K562 (cell line): ENCODE measurements at regions not wholly inside any gene's neighbourhood (a gene's known extent, or its start where the extent isn't known, plus 50 kb on each side); places are given as distances from the start of the nearest gene placed in this dataset.

Experiments
- ATAC-seq: fragments of 200-7000 bp; cut with Tn5 transposase; 3 replicates; pipeline ENCODE4 v1.9.1; 2020; ENCODE audit warnings: moderate library complexity
- BruUV-seq: library from RNA; stranded (reverse); fragments of 400-500 nt; replicated peaks from 2 replicates; lab custom pipeline; 2021; lab: Mats Ljungman, UMichigan
- CTCF ChIA-PET: fragments of 300-600 bp; formaldehyde crosslinking; extraction: SDS; loops from one replicate; lab custom pipeline; 2021; ENCODE audit warnings: low intra/inter-chr PET ratio; lab: Yijun Ruan, JAX
- POLR2A ChIA-PET: fragments of 300-600, 350-650 bp; sonication (Branson Sonifier 250); formaldehyde crosslinking; extraction: SDS; loops from one replicate; lab custom pipeline; 2021; ENCODE audit warnings: antibody characterized with exemption, inconsistent platforms; lab: Yijun Ruan, JAX
- DNase-seq, 4 experiments: peaks; one replicate each; pipeline versions ENCODE4 v3.0.0 to v3.0.0-alpha.2; 2011 to 2018; ENCODE audit warnings: low spot score in 3 of 4, mixed read lengths in 3 of 4; ENCODE audit errors: extremely low read depth in 1 of 4
- FAIRE-seq: peaks from 2 replicates; lab custom pipeline; 2011; peaks lifted over from hg19 to GRCh38; lab: Jason Lieb, UNC
- H2AFZ ChIP-seq: 2 replicates; pipeline ENCODE4 v1.6.0; 2011; ENCODE audit warnings: low read depth, low read length, control low read depth, inconsistent platforms
- H3K27ac ChIP-seq: fragments of 200-600 bp; 3 replicates; pipeline ENCODE4 v1.8.0; 2011; ENCODE audit warnings: low read depth, mild to moderate bottlenecking, control low read depth, inconsistent platforms, low read length, moderate library complexity, mixed read lengths; ENCODE audit errors: extremely low read depth
- H3K27me3 ChIP-seq, 2 experiments: fragments of 300-600 bp in 1 of 2; 2 replicates in 1 of 2; 3 replicates in 1 of 2; pipeline versions ENCODE4 v1.6.0 to v1.8.0; 2011; ENCODE audit warnings: inconsistent platforms in 2 of 2, low read length in 2 of 2, mild to moderate bottlenecking in 1 of 2, mixed read lengths in 1 of 2, moderate library complexity in 1 of 2; ENCODE audit not compliant: control insufficient read depth in 2 of 2, insufficient read depth in 2 of 2
- H3K36me3 ChIP-seq: fragments of 300-600 bp; 3 replicates; pipeline ENCODE4 v1.8.0; 2011; ENCODE audit warnings: mild to moderate bottlenecking, low read length, inconsistent platforms; ENCODE audit not compliant: control insufficient read depth, insufficient read depth
- H3K4me1 ChIP-seq, 2 experiments: fragments of 200-600 bp in 1 of 2; replicated peaks in 1 of 2; 2 replicates in 1 of 2; 3 replicates in 1 of 2; pipeline versions ENCODE4 v1.5.1 to v1.8.0; 2011; ENCODE audit warnings: inconsistent platforms in 2 of 2, low read length in 2 of 2, mild to moderate bottlenecking in 1 of 2, mixed read lengths in 1 of 2, moderate library complexity in 1 of 2; ENCODE audit not compliant: control insufficient read depth in 2 of 2, insufficient read depth in 2 of 2
- H3K4me2 ChIP-seq: 2 replicates; pipeline ENCODE4 v1.6.1; 2011; ENCODE audit warnings: low read length, control low read depth, inconsistent platforms, mixed read lengths; ENCODE audit not compliant: insufficient read depth
- H3K4me3 ChIP-seq: fragments of 200-600 bp; sonication (generic), shearing (Covaris generic); 2 replicates; pipeline ENCODE4 v1.5.1; 2016; ENCODE audit warnings: control low read depth, inconsistent platforms
- H3K79me2 ChIP-seq: fragments of 200-600 bp; 3 replicates; pipeline ENCODE4 v1.8.0; 2011; ENCODE audit warnings: low read length, inconsistent platforms; ENCODE audit not compliant: control insufficient read depth, insufficient read depth
- H3K9ac ChIP-seq, 2 experiments: 2 replicates each; pipeline versions ENCODE4 v1.6.0 to v1.6.1; 2011; ENCODE audit warnings: low read depth in 2 of 2, low read length in 2 of 2, control low read depth in 1 of 2, inconsistent platforms in 1 of 2, mild to moderate bottlenecking in 1 of 2, mixed read lengths in 1 of 2; ENCODE audit not compliant: insufficient read depth in 1 of 2
- H3K9me1 ChIP-seq: one replicate; pipeline ENCODE4 v1.6.0; 2011; ENCODE audit warnings: inconsistent platforms, mild to moderate bottlenecking, low read length, moderate library complexity; ENCODE audit not compliant: control insufficient read depth, insufficient read depth
- H3K9me3 ChIP-seq: replicated peaks from 2 replicates; pipeline ENCODE4 v1.5.1; 2011; ENCODE audit warnings: low read depth, low read length, inconsistent platforms; ENCODE audit not compliant: control insufficient read depth, insufficient read depth
- H4K20me1 ChIP-seq: replicated peaks from 2 replicates; pipeline ENCODE4 v1.6.1; 2011; ENCODE audit warnings: low read length, inconsistent platforms, mixed read lengths; ENCODE audit not compliant: control insufficient read depth, insufficient read depth
- ADNP ChIP-seq: fragments of 200-800 bp; sonication (Bioruptor generic); IDR thresholded peaks from 2 replicates; pipeline ENCODE4 v1.6.1; 2016; ENCODE audit warnings: missing genetic modification characterization, missing compliant biosample characterization
- CBX5 ChIP-seq: IDR thresholded peaks from 2 replicates; pipeline ENCODE4 v1.6.1; 2014; ENCODE audit warnings: low read depth, borderline replicate concordance
- CREM ChIP-seq: IDR thresholded peaks from 2 replicates; pipeline ENCODE4 v1.6.1; 2014; ENCODE audit warnings: antibody characterized with exemption, low read depth
- EHMT2 ChIP-seq: fragments of 450-650 bp; IDR thresholded peaks from 2 replicates; pipeline ENCODE4 v1.6.1; 2018; ENCODE audit warnings: antibody characterized with exemption
- HCFC1 ChIP-seq: IDR thresholded peaks from 2 replicates; pipeline ENCODE4 v1.6.1; 2012; ENCODE audit warnings: low read depth, low read length, improper control_type of control experiment
- LEF1 ChIP-seq: fragments of 450-650 bp; IDR thresholded peaks from 2 replicates; pipeline ENCODE4 v1.6.1; 2016; ENCODE audit warnings: mild to moderate bottlenecking
- MAFG ChIP-seq: fragments of 450-650 bp; conservative IDR thresholded peaks from 2 replicates; pipeline ENCODE4 v1.6.1; 2016; ENCODE audit warnings: missing genetic modification characterization, missing compliant biosample characterization
- MECOM ChIP-seq: fragments of 250-450 bp; sonication (Bioruptor Pico); IDR thresholded peaks from 2 replicates; pipeline ENCODE4 v1.8.0; 2022; ENCODE audit warnings: inconsistent platforms
- MTA3 ChIP-seq: fragments of 450-650 bp; formaldehyde crosslinking; IDR thresholded peaks from 2 replicates; pipeline ENCODE4 v1.6.1; 2017; ENCODE audit warnings: mild to moderate bottlenecking, borderline replicate concordance
- POLR2AphosphoS5 ChIP-seq: IDR thresholded peaks from 2 replicates; pipeline ENCODE4 v1.6.1; 2011; ENCODE audit warnings: mild to moderate bottlenecking, low read depth, low read length, moderate library complexity; ENCODE audit not compliant: control insufficient read depth, insufficient read depth
- SREBF2 ChIP-seq: sonication (generic); formaldehyde crosslinking; IDR thresholded peaks from 2 replicates; pipeline ENCODE4 v1.4.0; 2020; ENCODE audit warnings: mild to moderate bottlenecking, missing genetic modification reagents
- SUPT5H ChIP-seq: fragments of 450-650 bp; IDR thresholded peaks from 2 replicates; pipeline ENCODE4 v1.6.1; 2016
- ZNF436 ChIP-seq: fragments of 250-450, 450-650 bp; sonication (Bioruptor Pico); formaldehyde crosslinking; IDR thresholded peaks from 2 replicates; pipeline ENCODE4 v1.7.0; 2020; ENCODE audit warnings: mild to moderate bottlenecking
- WGBS: fragments of 100-300 bp; shearing (Covaris generic); methylation state at CpG from one replicate; pipeline ENCODE4 v1.1.6; 2016; ENCODE audit warnings: low coverage, mixed read lengths; ENCODE audit not compliant: insufficient coverage; ENCODE audit errors: missing lambda C conversion rate; 5-methylcytosine and 5-hydroxymethylcytosine counted together
- in situ Hi-C: fragments of 300-500 bp; cut with MboI; formaldehyde crosslinking; loops from 4 replicates; pipeline ENCODE4 v1.15.0; 2018; ENCODE audit warnings: inconsistent platforms, mixed read lengths
- intact Hi-C: fragments of 100-400 bp; cut with micrococcal nuclease; formaldehyde crosslinking; loops from 2 replicates; pipeline ENCODE4 v1.14.2; 2022
- TF ChIP-seq, protein P1 (sequence below), 2 experiments: fragments of 450-650 bp; formaldehyde crosslinking in 1 of 2; IDR thresholded peaks; 2 replicates each; pipeline versions ENCODE4 v1.4.0 to v1.6.1; 2014 to 2020; ENCODE audit warnings: mild to moderate bottlenecking in 2 of 2, borderline replicate concordance in 1 of 2, low read depth in 1 of 2
- TF ChIP-seq, protein P2 (sequence below): fragments of 150-350 bp; conservative IDR thresholded peaks from 2 replicates; pipeline ENCODE4 v1.6.1; 2014; ENCODE audit warnings: low read length

DNA sequence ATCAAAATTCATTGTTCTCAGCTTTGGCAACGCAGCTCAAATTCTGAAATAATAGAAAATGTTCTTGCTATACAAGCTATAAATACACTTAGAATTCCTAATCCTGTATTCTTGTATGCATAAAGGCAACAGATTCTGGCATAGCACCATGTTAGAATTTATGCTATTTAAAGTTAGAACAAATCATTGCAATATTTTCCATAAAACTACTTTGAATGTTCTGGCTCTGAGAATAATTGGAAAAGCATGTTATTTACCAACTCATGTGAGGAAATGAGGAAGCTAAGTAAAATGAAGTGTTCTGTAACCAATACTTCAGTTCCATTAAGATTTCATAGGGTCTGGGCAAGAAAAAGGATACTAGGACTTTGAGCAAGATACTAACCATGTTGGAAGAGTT, 888.9 kb downstream of the SQOR start:
- TF ChIP-seq MECOM (CRISPR knock-in tag) (no peak), MAFG (tag) (no peak), MTA3 (no peak), SREBF2 (CRISPR knock-in tag) (no peak), ADNP (tag) (no peak), CREM (no peak), EHMT2 (no peak), HCFC1 (no peak), CBX5 (no peak), POLR2AphosphoS5 (no peak), SUPT5H (no peak), ZNF436 (CRISPR knock-in tag) (no peak), LEF1 (no peak)
- TF ChIP-seq, protein P1, sequence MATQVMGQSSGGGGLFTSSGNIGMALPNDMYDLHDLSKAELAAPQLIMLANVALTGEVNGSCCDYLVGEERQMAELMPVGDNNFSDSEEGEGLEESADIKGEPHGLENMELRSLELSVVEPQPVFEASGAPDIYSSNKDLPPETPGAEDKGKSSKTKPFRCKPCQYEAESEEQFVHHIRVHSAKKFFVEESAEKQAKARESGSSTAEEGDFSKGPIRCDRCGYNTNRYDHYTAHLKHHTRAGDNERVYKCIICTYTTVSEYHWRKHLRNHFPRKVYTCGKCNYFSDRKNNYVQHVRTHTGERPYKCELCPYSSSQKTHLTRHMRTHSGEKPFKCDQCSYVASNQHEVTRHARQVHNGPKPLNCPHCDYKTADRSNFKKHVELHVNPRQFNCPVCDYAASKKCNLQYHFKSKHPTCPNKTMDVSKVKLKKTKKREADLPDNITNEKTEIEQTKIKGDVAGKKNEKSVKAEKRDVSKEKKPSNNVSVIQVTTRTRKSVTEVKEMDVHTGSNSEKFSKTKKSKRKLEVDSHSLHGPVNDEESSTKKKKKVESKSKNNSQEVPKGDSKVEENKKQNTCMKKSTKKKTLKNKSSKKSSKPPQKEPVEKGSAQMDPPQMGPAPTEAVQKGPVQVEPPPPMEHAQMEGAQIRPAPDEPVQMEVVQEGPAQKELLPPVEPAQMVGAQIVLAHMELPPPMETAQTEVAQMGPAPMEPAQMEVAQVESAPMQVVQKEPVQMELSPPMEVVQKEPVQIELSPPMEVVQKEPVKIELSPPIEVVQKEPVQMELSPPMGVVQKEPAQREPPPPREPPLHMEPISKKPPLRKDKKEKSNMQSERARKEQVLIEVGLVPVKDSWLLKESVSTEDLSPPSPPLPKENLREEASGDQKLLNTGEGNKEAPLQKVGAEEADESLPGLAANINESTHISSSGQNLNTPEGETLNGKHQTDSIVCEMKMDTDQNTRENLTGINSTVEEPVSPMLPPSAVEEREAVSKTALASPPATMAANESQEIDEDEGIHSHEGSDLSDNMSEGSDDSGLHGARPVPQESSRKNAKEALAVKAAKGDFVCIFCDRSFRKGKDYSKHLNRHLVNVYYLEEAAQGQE (IDR thresholded peaks at IDR 0.05; ENCODE audit: borderline replicate concordance): no peak
- TF ChIP-seq, protein P1 (CRISPR knock-in tag; IDR thresholded peaks at IDR 0.05; ENCODE audit: low read depth): no peak
- TF ChIP-seq, protein P2, sequence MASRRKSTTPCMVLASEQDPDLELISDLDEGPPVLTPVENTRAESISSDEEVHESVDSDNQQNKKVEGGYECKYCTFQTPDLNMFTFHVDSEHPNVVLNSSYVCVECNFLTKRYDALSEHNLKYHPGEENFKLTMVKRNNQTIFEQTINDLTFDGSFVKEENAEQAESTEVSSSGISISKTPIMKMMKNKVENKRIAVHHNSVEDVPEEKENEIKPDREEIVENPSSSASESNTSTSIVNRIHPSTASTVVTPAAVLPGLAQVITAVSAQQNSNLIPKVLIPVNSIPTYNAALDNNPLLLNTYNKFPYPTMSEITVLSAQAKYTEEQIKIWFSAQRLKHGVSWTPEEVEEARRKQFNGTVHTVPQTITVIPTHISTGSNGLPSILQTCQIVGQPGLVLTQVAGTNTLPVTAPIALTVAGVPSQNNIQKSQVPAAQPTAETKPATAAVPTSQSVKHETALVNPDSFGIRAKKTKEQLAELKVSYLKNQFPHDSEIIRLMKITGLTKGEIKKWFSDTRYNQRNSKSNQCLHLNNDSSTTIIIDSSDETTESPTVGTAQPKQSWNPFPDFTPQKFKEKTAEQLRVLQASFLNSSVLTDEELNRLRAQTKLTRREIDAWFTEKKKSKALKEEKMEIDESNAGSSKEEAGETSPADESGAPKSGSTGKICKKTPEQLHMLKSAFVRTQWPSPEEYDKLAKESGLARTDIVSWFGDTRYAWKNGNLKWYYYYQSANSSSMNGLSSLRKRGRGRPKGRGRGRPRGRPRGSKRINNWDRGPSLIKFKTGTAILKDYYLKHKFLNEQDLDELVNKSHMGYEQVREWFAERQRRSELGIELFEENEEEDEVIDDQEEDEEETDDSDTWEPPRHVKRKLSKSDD: no peak
- no peaks in the 10 kb centered on the region for H3K9me3 ChIP-seq
- H3K27me3 ChIP-seq: no peaks in the 10 kb centered on the region
- no peak overlapping the region for H3K27ac ChIP-seq
- in situ Hi-C loops: no loop called here
- no peaks in the 10 kb centered on the region for H3K9me1 ChIP-seq
- H3K79me2 ChIP-seq: no peaks in the 10 kb centered on the region
- H3K4me2 ChIP-seq: no peak overlapping the region
- no peak overlapping the region for H3K9ac ChIP-seq
- DNase-seq: no peak
- ChIA-PET CTCF (interaction anchor here (0.5 kb wide), 1 partner anchor 895 kb away, joined by 3 read pairs; no protein-coding TSS in a partner anchor), POLR2A (no interaction called here)
- H2AFZ ChIP-seq: no peak overlapping the region
- H3K36me3 ChIP-seq: no peaks in the 10 kb centered on the region
- no peaks in the 10 kb centered on the region for H4K20me1 ChIP-seq
- no peak for ATAC-seq
- FAIRE-seq: no peak
- H3K4me3 ChIP-seq: no peak overlapping the region
- WGBS: 7% methylated on average over 1 of the region's 1 CpG
- BruUV-seq: no TSS peak
- no peaks in the 10 kb centered on the region for H3K4me1 ChIP-seq
- intact Hi-C loops: no loop called here
